NCI-H82 treated with DMSO at 0.1 percent for 48 hours (cell line): ENCODE measurements at regions not wholly inside any gene's neighbourhood (a gene's known extent, or its start where the extent isn't known, plus 50 kb on each side); places are given as distances from the start of the nearest gene placed in this dataset.
"Not testable (repeated sequence)": the region's sequence is repeated elsewhere in the genome, so short reads cannot be mapped to it uniquely, and the experiment has no call there.

ENCODE experiments used
- DNase-seq: peaks from one replicate; lab custom pipeline; 2025; ENCODE audit not compliant: unreplicated experiment; lab: John Stamatoyannopoulos, UW

GRCh38 chr15:89024418-89024817 is 63.8 kb upstream of the ABHD2 start:
- DNase-seq = no peak

- no peak for DNase-seq
Observed at GRCh38 chr15:89026167-89026566, 62.1 kb upstream of the ABHD2 start.

GRCh38 chr15:89028036-89028435 is 60.2 kb upstream of the ABHD2 start:
- DNase-seq = peak; percentile 88

GRCh38 chr15:89030311-89030710 is 57.9 kb upstream of the ABHD2 start:
- no peak for DNase-seq

GRCh38 chr15:89031637-89032285 is 56.5 kb upstream of the ABHD2 start:
- not testable (repeated sequence) for DNase-seq

GRCh38 chr15:89034305-89034704 is 54.0 kb upstream of the ABHD2 start:
- DNase-seq = no peak

GRCh38 chr15:89035150-89035549 is 53.1 kb upstream of the ABHD2 start:
- no peak for DNase-seq

- DNase-seq = no peak
Observed at GRCh38 chr15:89035658-89036057, 52.6 kb upstream of the ABHD2 start.

GRCh38 chr15:89038146-89038545 is 50.1 kb upstream of the ABHD2 start:
- DNase-seq = no peak
